Activated T-helper 1 cell treated with anti-CD3 and anti-CD28 coated beads, Interleukin-12 subunit alpha, Interleukin-12 subunit beta, Interleukin-2, Interleukin-4 antibody, amounts not matched to agents 30 ng/mL and 10 ng/mL and 1 ng/mL, durations not matched to agents 14 hours and 24 hours and 36 hours (primary cell): ENCODE measurements at regions not wholly inside any gene's neighbourhood (a gene's known extent, or its start where the extent isn't known, plus 50 kb on each side); places are given as distances from the start of the nearest gene placed in this dataset.

Experiments
- DNase-seq: peaks from one replicate; pipeline ENCODE4 v3.0.0; 2021; ENCODE audit warnings: low spot score
- H3K27ac Mint-ChIP-seq: one replicate; pipeline ENCODE4 v1.8.0; 2021; ENCODE audit warnings: mild to moderate bottlenecking, mixed read lengths
- H3K27me3 Mint-ChIP-seq: one replicate; pipeline ENCODE4 v1.8.0; 2022; ENCODE audit warnings: mild to moderate bottlenecking, moderate library complexity, mixed read lengths; ENCODE audit not compliant: insufficient read depth
- H3K36me3 Mint-ChIP-seq: one replicate; pipeline ENCODE4 v1.8.0; 2021; ENCODE audit warnings: low read depth, mixed read lengths
- H3K4me1 Mint-ChIP-seq: one replicate; pipeline ENCODE4 v1.8.0; 2021; ENCODE audit warnings: low read depth, mixed read lengths
- H3K4me3 Mint-ChIP-seq: one replicate; pipeline ENCODE4 v1.8.0; 2021; ENCODE audit warnings: mild to moderate bottlenecking, moderate library complexity, mixed read lengths
- H3K9me3 Mint-ChIP-seq: one replicate; pipeline ENCODE4 v1.8.0; 2021; ENCODE audit warnings: mixed read lengths
- intact Hi-C: fragments of 100-400 bp; cut with micrococcal nuclease; formaldehyde crosslinking; loops from one replicate; pipeline ENCODE4 v1.15.1; 2024

- no peak overlapping the region for H3K27ac Mint-ChIP-seq
- H3K27me3 Mint-ChIP-seq: no peaks in the 10 kb centered on the region
- no peaks in the 10 kb centered on the region for H3K36me3 Mint-ChIP-seq
- H3K4me1 Mint-ChIP-seq: no peaks in the 10 kb centered on the region
- no peak overlapping the region for H3K4me3 Mint-ChIP-seq
- intact Hi-C loops: no loop called here
- DNase-seq: no peak
- H3K9me3 Mint-ChIP-seq: peaks cover 26% of the 10 kb centered on the region
Observed at GRCh38 chr5:27328480-27328879, 290.1 kb upstream of the CDH9 start.

GRCh38 chr5:27325513-27325912, 287.1 kb upstream of the CDH9 start:
- no peak overlapping the region for H3K27ac Mint-ChIP-seq
- peaks cover 28% of the 10 kb centered on the region for H3K9me3 Mint-ChIP-seq
- DNase-seq: no peak

GRCh38 chr5:27318701-27319100, 280.3 kb upstream of the CDH9 start:
- no peak for DNase-seq
- Mint-ChIP-seq H3K36me3 (no peaks in the 10 kb centered on the region), H3K9me3 (peaks cover 20% of the 10 kb centered on the region), H3K4me1 (no peaks in the 10 kb centered on the region), H3K27me3 (no peaks in the 10 kb centered on the region), H3K27ac (no peak overlapping the region), H3K4me3 (no peak overlapping the region)
- intact Hi-C loops: no loop called here

More at GRCh38 chr5:27325513-27325912, 287.1 kb upstream of the CDH9 start:
- Mint-ChIP-seq H3K36me3 (no peaks in the 10 kb centered on the region), H3K27me3 (no peaks in the 10 kb centered on the region), H3K4me3 (no peak overlapping the region), H3K4me1 (no peaks in the 10 kb centered on the region)
- intact Hi-C loops: no loop called here

- Mint-ChIP-seq H3K4me1 (no peaks in the 10 kb centered on the region), H3K36me3 (no peaks in the 10 kb centered on the region), H3K4me3 (no peak overlapping the region), H3K27ac (no peak overlapping the region), H3K9me3 (peaks cover 24% of the 10 kb centered on the region), H3K27me3 (no peaks in the 10 kb centered on the region)
- no peak for DNase-seq
- intact Hi-C loops: no loop called here
Observed at GRCh38 chr5:27316271-27316650, 277.9 kb upstream of the CDH9 start.

GRCh38 chr5:27315363-27316270, 277.2 kb upstream of the CDH9 start:
- intact Hi-C loops: no loop called here
- Mint-ChIP-seq H3K27me3 (no peaks in the 10 kb centered on the region), H3K36me3 (no peaks in the 10 kb centered on the region)

GRCh38 chr5:27313549-27313948, 275.2 kb upstream of the CDH9 start:
- DNase-seq: no peak
- H3K27me3 Mint-ChIP-seq: no peaks in the 10 kb centered on the region
- intact Hi-C loops: no loop called here
- H3K9me3 Mint-ChIP-seq: peaks cover 19% of the 10 kb centered on the region
- no peak overlapping the region for H3K4me3 Mint-ChIP-seq
- H3K27ac Mint-ChIP-seq: no peak overlapping the region
- no peaks in the 10 kb centered on the region for H3K4me1 Mint-ChIP-seq
- H3K36me3 Mint-ChIP-seq: no peaks in the 10 kb centered on the region

More at GRCh38 chr5:27315363-27316270, 277.2 kb upstream of the CDH9 start:
- no peak for DNase-seq
- Mint-ChIP-seq H3K27ac (no peak overlapping the region), H3K4me3 (no peak overlapping the region), H3K4me1 (no peaks in the 10 kb centered on the region), H3K9me3 (peaks cover 23% of the 10 kb centered on the region)

- H3K4me3 Mint-ChIP-seq: no peak overlapping the region
- no peak overlapping the region for H3K27ac Mint-ChIP-seq
- DNase-seq: no peak
- H3K27me3 Mint-ChIP-seq: no peaks in the 10 kb centered on the region
- intact Hi-C loops: no loop called here
- H3K4me1 Mint-ChIP-seq: no peaks in the 10 kb centered on the region
- H3K9me3 Mint-ChIP-seq: peaks cover 25% of the 10 kb centered on the region
- no peaks in the 10 kb centered on the region for H3K36me3 Mint-ChIP-seq
Observed at GRCh38 chr5:27312291-27312893, 274.0 kb upstream of the CDH9 start.

GRCh38 chr5:27311544-27311943, 273.2 kb upstream of the CDH9 start:
- peaks cover 25% of the 10 kb centered on the region for H3K9me3 Mint-ChIP-seq
- intact Hi-C loops: no loop called here
- H3K27me3 Mint-ChIP-seq: no peaks in the 10 kb centered on the region
- H3K4me1 Mint-ChIP-seq: no peaks in the 10 kb centered on the region
- no peak overlapping the region for H3K27ac Mint-ChIP-seq
- H3K4me3 Mint-ChIP-seq: no peak overlapping the region
- DNase-seq: no peak
- H3K36me3 Mint-ChIP-seq: no peaks in the 10 kb centered on the region

- Mint-ChIP-seq H3K27me3 (no peaks in the 10 kb centered on the region), H3K4me3 (no peak overlapping the region), H3K27ac (no peak overlapping the region), H3K9me3 (peaks cover 22% of the 10 kb centered on the region), H3K36me3 (no peaks in the 10 kb centered on the region), H3K4me1 (no peaks in the 10 kb centered on the region)
- intact Hi-C loops: no loop called here
- no peak for DNase-seq
Observed at GRCh38 chr5:27308153-27308552, 269.8 kb upstream of the CDH9 start.

GRCh38 chr5:27290172-27290571, 251.8 kb upstream of the CDH9 start:
- Mint-ChIP-seq H3K4me1 (no peaks in the 10 kb centered on the region), H3K9me3 (peaks cover 9% of the 10 kb centered on the region), H3K36me3 (no peaks in the 10 kb centered on the region), H3K27me3 (no peaks in the 10 kb centered on the region), H3K27ac (no peak overlapping the region), H3K4me3 (no peak overlapping the region)
- intact Hi-C loops: no loop called here
- no peak for DNase-seq

- H3K27me3 Mint-ChIP-seq: no peaks in the 10 kb centered on the region
- intact Hi-C loops: no loop called here
- H3K4me3 Mint-ChIP-seq: no peak overlapping the region
- no peak overlapping the region for H3K27ac Mint-ChIP-seq
- H3K36me3 Mint-ChIP-seq: no peaks in the 10 kb centered on the region
- no peak for DNase-seq
- H3K9me3 Mint-ChIP-seq: peaks cover 8% of the 10 kb centered on the region
- no peaks in the 10 kb centered on the region for H3K4me1 Mint-ChIP-seq
Observed at GRCh38 chr5:27276119-27276518, 237.7 kb upstream of the CDH9 start.

GRCh38 chr5:27275345-27275744, 237.0 kb upstream of the CDH9 start:
- Mint-ChIP-seq H3K9me3 (peaks cover 10% of the 10 kb centered on the region), H3K27ac (no peak overlapping the region), H3K4me3 (no peak overlapping the region), H3K27me3 (no peaks in the 10 kb centered on the region), H3K4me1 (no peaks in the 10 kb centered on the region), H3K36me3 (no peaks in the 10 kb centered on the region)
- intact Hi-C loops: no loop called here
- no peak for DNase-seq

GRCh38 chr5:27269766-27270165, 231.4 kb upstream of the CDH9 start:
- intact Hi-C loops: no loop called here
- Mint-ChIP-seq H3K36me3 (no peaks in the 10 kb centered on the region), H3K4me3 (no peak overlapping the region), H3K4me1 (no peaks in the 10 kb centered on the region), H3K9me3 (peaks cover 21% of the 10 kb centered on the region), H3K27me3 (no peaks in the 10 kb centered on the region), H3K27ac (no peak overlapping the region)
- DNase-seq: no peak
